ENCODE measurements at regions not wholly inside any gene's neighbourhood (a gene's known extent, or its start where the extent isn't known, plus 50 kb on each side); places are given as distances from the start of the nearest gene placed in this dataset.

DNA sequence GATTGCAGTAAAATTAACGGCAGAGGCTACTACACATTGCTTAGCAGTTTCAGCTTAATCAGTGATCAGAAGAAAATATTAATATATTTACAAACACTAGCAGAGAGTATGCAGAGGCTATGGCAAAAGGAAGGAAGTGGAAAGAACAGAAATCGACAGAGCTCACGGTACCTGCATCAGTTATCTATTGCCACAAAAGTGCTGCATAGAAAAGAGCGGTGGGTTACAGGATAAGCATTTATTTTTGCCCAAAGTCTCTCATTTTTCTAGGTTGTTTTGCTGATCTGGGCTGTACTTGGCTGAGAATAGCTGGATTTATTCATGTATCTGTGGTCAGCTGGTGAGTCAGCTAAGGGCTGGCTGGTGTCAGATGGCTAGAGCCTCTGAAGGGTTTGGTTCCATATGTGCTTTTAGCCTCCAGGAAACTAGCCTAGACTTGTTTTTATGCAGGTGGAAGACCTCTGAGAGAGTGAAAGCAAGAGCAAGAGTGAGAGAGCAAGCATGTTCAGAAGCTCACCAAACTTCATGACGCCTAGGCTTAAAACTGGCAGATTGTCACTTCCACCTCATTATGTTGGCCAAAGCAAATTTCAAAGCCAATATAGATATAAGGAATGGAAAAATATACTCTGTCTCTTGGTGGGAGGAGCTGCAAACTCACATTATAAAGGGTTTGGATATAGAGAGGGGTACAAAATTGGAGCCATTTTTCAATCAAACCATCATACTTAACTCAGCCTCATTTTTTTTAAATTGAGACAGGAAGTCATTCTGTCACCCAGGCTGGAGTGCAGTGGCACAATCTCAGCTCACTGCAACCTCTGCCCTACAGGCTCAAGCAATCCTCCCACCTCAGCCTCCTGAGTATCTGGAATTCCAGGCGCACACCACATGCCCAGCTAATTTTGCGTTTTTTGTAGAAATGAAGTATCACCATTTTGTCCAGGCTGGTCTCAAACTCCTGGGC lies 153.2 kb upstream of the RPL34 start:
- H3K4me2 ChIP-seq, result no peak overlapping the region
- no peaks in the 10 kb centered on the region for H3K9me3 ChIP-seq (ENCODE audit: low read depth)
- TF ChIP-seq, protein P1, sequence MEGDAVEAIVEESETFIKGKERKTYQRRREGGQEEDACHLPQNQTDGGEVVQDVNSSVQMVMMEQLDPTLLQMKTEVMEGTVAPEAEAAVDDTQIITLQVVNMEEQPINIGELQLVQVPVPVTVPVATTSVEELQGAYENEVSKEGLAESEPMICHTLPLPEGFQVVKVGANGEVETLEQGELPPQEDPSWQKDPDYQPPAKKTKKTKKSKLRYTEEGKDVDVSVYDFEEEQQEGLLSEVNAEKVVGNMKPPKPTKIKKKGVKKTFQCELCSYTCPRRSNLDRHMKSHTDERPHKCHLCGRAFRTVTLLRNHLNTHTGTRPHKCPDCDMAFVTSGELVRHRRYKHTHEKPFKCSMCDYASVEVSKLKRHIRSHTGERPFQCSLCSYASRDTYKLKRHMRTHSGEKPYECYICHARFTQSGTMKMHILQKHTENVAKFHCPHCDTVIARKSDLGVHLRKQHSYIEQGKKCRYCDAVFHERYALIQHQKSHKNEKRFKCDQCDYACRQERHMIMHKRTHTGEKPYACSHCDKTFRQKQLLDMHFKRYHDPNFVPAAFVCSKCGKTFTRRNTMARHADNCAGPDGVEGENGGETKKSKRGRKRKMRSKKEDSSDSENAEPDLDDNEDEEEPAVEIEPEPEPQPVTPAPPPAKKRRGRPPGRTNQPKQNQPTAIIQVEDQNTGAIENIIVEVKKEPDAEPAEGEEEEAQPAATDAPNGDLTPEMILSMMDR (IDR thresholded peaks at IDR 0.05; ENCODE audit: poor library complexity), result no peak
- no peak for TF ChIP-seq EZH2 (IDR thresholded peaks at IDR 0.05; ENCODE audit: borderline replicate concordance)
- no peak for TF ChIP-seq EZH2phosphoT487 (IDR thresholded peaks at IDR 0.05; ENCODE audit: low read depth, severe bottlenecking, unreplicated experiment)
- H3K36me3 ChIP-seq (replicated peaks; ENCODE audit: insufficient read depth, low read depth), result no peaks in the 10 kb centered on the region
- no peaks in the 10 kb centered on the region for H3K9me2 ChIP-seq (replicated peaks; ENCODE audit: insufficient read depth)
- no peaks in the 10 kb centered on the region for H4K20me1 ChIP-seq (ENCODE audit: insufficient read depth, poor library complexity, severe bottlenecking)
- no peak for DNase-seq (ENCODE audit: low spot score)
- no peak overlapping the region for H2AFZ ChIP-seq
- no peak overlapping the region for H3K4me3 ChIP-seq
- WGBS (ENCODE audit: low lambda C conversion rate, missing lambda C conversion rate), result 89% methylated on average over 7 of the region's 7 CpGs
- no peak overlapping the region for H3K27ac ChIP-seq
- no peaks in the 10 kb centered on the region for H3K79me2 ChIP-seq
- no peaks in the 10 kb centered on the region for H3K27me3 ChIP-seq
- no peaks in the 10 kb centered on the region for H3K4me1 ChIP-seq (ENCODE audit: insufficient read depth)

DNA sequence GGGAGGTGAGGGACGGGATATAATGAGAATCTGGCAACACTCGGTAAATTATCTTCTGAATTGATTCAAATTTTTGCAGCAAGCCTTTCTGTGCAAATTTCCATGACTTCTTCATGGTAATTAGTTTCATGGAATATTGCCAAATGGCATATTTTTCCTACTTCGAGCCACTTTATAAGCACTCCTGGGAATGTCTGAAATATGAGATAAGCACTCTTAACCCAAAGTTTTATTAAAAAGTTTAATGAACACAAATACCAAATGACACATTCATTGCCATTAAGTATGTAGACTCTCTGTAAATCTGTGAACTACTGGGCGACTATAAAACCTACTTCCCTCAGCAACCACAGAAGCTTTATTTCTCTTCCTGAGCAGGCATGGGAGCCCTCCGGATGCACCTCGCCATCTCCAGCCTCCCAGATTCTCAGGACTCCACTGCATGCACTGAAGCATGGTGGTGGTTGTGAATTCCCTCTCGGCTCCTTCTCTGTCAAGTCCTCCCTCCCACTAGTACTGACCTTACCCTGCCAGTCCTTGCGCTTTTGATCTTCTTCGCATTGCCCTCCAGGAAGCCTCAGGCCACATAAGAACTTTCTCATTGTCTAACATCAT lies 154.4 kb upstream of the RPL34 start:
- no peak overlapping the region for H3K4me2 ChIP-seq
- H3K36me3 ChIP-seq (replicated peaks; ENCODE audit: insufficient read depth, low read depth), result no peaks in the 10 kb centered on the region
- no peaks in the 10 kb centered on the region for H4K20me1 ChIP-seq (ENCODE audit: insufficient read depth, poor library complexity, severe bottlenecking)
- no peak overlapping the region for H3K4me3 ChIP-seq
- TF ChIP-seq, protein P1 (IDR thresholded peaks at IDR 0.05; ENCODE audit: poor library complexity), result no peak
- TF ChIP-seq EZH2phosphoT487 (IDR thresholded peaks at IDR 0.05; ENCODE audit: low read depth, severe bottlenecking, unreplicated experiment), result no peak
- TF ChIP-seq EZH2 (IDR thresholded peaks at IDR 0.05; ENCODE audit: borderline replicate concordance), result no peak
- H3K9me2 ChIP-seq (replicated peaks; ENCODE audit: insufficient read depth), result no peaks in the 10 kb centered on the region
- no peaks in the 10 kb centered on the region for H3K9me3 ChIP-seq (ENCODE audit: low read depth)
- no peaks in the 10 kb centered on the region for H3K4me1 ChIP-seq (ENCODE audit: insufficient read depth)
- no peak overlapping the region for H2AFZ ChIP-seq
- H3K27me3 ChIP-seq, result no peaks in the 10 kb centered on the region
- no peak for DNase-seq (ENCODE audit: low spot score)
- H3K27ac ChIP-seq, result no peak overlapping the region
- H3K79me2 ChIP-seq, result no peaks in the 10 kb centered on the region
- WGBS (ENCODE audit: low lambda C conversion rate, missing lambda C conversion rate), result 83% methylated on average over 9 of the region's 9 CpGs

DNA sequence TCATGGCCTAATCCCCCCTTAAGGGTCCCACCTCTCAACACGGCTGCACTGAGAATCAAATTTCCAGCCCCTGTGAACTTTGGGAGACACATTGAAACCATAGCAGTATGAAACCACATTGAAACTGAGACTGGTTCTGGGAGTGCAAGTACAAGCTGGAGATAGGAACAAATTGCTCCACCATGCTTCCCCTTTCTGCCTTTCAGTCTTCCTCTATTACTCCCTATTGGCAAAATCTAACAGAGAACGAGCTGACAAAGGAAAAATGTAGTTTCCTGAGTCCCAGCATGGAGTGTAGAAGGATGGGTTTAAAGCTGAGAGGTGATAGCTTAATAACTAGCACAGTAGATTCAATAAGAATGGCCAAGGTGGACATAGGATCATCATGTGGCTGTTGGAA lies 161.7 kb upstream of the RPL34 start:
- no peak for DNase-seq (ENCODE audit: low spot score)
- H3K36me3 ChIP-seq (replicated peaks; ENCODE audit: insufficient read depth, low read depth), result no peaks in the 10 kb centered on the region
- H3K4me2 ChIP-seq, result no peak overlapping the region
- H3K27me3 ChIP-seq, result no peaks in the 10 kb centered on the region
- no peak overlapping the region for H3K4me3 ChIP-seq
- no peaks in the 10 kb centered on the region for H3K79me2 ChIP-seq
- WGBS (ENCODE audit: low lambda C conversion rate, missing lambda C conversion rate), result 66% methylated on average over 2 of the region's 2 CpGs
- H4K20me1 ChIP-seq (ENCODE audit: insufficient read depth, poor library complexity, severe bottlenecking), result no peaks in the 10 kb centered on the region
- H3K27ac ChIP-seq, result no peak overlapping the region
- H3K9me2 ChIP-seq (replicated peaks; ENCODE audit: insufficient read depth), result no peaks in the 10 kb centered on the region
- H3K4me1 ChIP-seq (ENCODE audit: insufficient read depth), result no peaks in the 10 kb centered on the region
- TF ChIP-seq EZH2 (IDR thresholded peaks at IDR 0.05; ENCODE audit: borderline replicate concordance), result no peak
- TF ChIP-seq, protein P1 (IDR thresholded peaks at IDR 0.05; ENCODE audit: poor library complexity), result no peak
- TF ChIP-seq EZH2phosphoT487 (IDR thresholded peaks at IDR 0.05; ENCODE audit: low read depth, severe bottlenecking, unreplicated experiment), result no peak
- no peak overlapping the region for H2AFZ ChIP-seq
- no peaks in the 10 kb centered on the region for H3K9me3 ChIP-seq (ENCODE audit: low read depth)
